HL-60 (cell line): ENCODE measurements at regions not wholly inside any gene's neighbourhood (a gene's known extent, or its start where the extent isn't known, plus 50 kb on each side); places are given as distances from the start of the nearest gene placed in this dataset.

Experiments used
- DNase-seq, 2 experiments: peaks; one replicate each; pipeline ENCODE4 v3.0.0-alpha.2; 2010 to 2020; ENCODE audit warnings: low read depth in 1 of 2, low spot score in 1 of 2
- H3K27ac ChIP-seq: fragments of 250-450 bp; sonication (Bioruptor Pico); replicated peaks from 2 replicates; pipeline ENCODE4 v1.5.1; 2020; ENCODE audit warnings: mild to moderate bottlenecking, moderate library complexity
- H3K27me3 ChIP-seq: fragments of 250-450 bp; sonication (Bioruptor Pico); 2 replicates; pipeline ENCODE4 v1.5.1; 2021; ENCODE audit warnings: mild to moderate bottlenecking, moderate library complexity; ENCODE audit not compliant: insufficient read depth, poor library complexity, severe bottlenecking
- H3K4me3 ChIP-seq: replicated peaks from 2 replicates; pipeline ENCODE4 v1.5.1; 2011; ENCODE audit warnings: mild to moderate bottlenecking, control low read depth, low read length; ENCODE audit not compliant: insufficient read depth
- GABPA ChIP-seq: IDR thresholded peaks from 2 replicates; pipeline ENCODE4 v1.6.1; 2012; ENCODE audit warnings: low read depth
- POLR2AphosphoS5 ChIP-seq: IDR thresholded peaks from 2 replicates; pipeline ENCODE4 v1.6.1; 2012; ENCODE audit warnings: low read depth
- SPI1 ChIP-seq: IDR thresholded peaks from 2 replicates; pipeline ENCODE4 v1.6.1; 2012; ENCODE audit warnings: low read depth, mild to moderate bottlenecking, borderline replicate concordance
- TF ChIP-seq, protein P1 (sequence below): IDR thresholded peaks from 2 replicates; pipeline ENCODE4 v1.6.1; 2012; ENCODE audit warnings: low read depth; ENCODE audit not compliant: insufficient replicate concordance
- TF ChIP-seq, protein P2 (sequence below): IDR thresholded peaks from one replicate; pipeline ENCODE4 v1.5.1; 2011; ENCODE audit warnings: low read length, control low read depth, inconsistent platforms; ENCODE audit not compliant: insufficient read depth

DNA sequence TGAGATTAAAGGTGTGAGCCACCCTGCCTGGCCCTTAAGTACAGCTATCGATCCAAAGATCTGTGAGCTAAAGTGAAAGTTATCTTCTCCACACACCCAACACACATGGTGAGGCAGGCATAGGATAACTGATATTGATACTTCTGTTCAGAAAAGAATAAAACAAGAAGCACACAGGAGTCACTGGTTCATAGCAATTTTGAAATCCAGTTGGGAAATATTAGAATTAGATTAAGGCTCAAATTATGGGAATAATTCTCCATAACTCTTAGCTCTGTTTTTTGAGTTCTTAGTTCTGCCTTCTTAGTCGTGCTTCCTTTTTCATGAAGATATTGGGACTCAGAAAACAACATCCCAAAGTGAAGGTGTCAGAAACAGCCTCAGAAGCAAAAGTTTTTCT is 186.0 kb upstream of the PLXNC1 start:
- TF ChIP-seq SPI1 (no peak), GABPA (no peak), POLR2AphosphoS5 (no peak)
- TF ChIP-seq, protein P1, sequence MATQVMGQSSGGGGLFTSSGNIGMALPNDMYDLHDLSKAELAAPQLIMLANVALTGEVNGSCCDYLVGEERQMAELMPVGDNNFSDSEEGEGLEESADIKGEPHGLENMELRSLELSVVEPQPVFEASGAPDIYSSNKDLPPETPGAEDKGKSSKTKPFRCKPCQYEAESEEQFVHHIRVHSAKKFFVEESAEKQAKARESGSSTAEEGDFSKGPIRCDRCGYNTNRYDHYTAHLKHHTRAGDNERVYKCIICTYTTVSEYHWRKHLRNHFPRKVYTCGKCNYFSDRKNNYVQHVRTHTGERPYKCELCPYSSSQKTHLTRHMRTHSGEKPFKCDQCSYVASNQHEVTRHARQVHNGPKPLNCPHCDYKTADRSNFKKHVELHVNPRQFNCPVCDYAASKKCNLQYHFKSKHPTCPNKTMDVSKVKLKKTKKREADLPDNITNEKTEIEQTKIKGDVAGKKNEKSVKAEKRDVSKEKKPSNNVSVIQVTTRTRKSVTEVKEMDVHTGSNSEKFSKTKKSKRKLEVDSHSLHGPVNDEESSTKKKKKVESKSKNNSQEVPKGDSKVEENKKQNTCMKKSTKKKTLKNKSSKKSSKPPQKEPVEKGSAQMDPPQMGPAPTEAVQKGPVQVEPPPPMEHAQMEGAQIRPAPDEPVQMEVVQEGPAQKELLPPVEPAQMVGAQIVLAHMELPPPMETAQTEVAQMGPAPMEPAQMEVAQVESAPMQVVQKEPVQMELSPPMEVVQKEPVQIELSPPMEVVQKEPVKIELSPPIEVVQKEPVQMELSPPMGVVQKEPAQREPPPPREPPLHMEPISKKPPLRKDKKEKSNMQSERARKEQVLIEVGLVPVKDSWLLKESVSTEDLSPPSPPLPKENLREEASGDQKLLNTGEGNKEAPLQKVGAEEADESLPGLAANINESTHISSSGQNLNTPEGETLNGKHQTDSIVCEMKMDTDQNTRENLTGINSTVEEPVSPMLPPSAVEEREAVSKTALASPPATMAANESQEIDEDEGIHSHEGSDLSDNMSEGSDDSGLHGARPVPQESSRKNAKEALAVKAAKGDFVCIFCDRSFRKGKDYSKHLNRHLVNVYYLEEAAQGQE: no peak
- TF ChIP-seq, protein P2, sequence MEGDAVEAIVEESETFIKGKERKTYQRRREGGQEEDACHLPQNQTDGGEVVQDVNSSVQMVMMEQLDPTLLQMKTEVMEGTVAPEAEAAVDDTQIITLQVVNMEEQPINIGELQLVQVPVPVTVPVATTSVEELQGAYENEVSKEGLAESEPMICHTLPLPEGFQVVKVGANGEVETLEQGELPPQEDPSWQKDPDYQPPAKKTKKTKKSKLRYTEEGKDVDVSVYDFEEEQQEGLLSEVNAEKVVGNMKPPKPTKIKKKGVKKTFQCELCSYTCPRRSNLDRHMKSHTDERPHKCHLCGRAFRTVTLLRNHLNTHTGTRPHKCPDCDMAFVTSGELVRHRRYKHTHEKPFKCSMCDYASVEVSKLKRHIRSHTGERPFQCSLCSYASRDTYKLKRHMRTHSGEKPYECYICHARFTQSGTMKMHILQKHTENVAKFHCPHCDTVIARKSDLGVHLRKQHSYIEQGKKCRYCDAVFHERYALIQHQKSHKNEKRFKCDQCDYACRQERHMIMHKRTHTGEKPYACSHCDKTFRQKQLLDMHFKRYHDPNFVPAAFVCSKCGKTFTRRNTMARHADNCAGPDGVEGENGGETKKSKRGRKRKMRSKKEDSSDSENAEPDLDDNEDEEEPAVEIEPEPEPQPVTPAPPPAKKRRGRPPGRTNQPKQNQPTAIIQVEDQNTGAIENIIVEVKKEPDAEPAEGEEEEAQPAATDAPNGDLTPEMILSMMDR: no peak
- Histone ChIP-seq H3K27ac (no peak overlapping the region), H3K4me3 (no peak overlapping the region), H3K27me3 (no peaks in the 10 kb centered on the region)
- no peak for DNase-seq

DNA sequence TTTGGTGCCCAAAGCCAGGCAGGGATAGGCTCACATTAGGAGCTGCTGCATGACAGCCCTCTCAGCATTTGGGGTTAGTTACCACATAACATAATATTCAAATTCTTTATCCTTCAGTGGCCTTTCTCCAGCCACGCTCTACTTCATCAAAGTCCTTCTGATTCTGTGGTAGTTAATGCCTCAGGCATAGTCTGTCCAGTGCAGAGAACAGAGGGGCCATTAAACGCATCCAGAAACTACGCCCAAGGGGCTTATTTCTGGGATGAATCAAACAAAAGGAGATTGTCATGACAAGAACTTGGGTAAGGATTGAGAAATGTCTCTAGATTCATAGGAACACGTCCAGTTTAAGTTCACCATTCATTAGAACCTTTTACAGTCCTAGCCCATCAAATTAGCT is 183.4 kb upstream of the PLXNC1 start:
- H3K4me3 ChIP-seq: no peak overlapping the region
- H3K27me3 ChIP-seq: no peaks in the 10 kb centered on the region
- no peak for DNase-seq
- H3K27ac ChIP-seq: no peak overlapping the region
- TF ChIP-seq, protein P2: no peak
- TF ChIP-seq, protein P1: no peak
- TF ChIP-seq GABPA (no peak), SPI1 (no peak)

DNA sequence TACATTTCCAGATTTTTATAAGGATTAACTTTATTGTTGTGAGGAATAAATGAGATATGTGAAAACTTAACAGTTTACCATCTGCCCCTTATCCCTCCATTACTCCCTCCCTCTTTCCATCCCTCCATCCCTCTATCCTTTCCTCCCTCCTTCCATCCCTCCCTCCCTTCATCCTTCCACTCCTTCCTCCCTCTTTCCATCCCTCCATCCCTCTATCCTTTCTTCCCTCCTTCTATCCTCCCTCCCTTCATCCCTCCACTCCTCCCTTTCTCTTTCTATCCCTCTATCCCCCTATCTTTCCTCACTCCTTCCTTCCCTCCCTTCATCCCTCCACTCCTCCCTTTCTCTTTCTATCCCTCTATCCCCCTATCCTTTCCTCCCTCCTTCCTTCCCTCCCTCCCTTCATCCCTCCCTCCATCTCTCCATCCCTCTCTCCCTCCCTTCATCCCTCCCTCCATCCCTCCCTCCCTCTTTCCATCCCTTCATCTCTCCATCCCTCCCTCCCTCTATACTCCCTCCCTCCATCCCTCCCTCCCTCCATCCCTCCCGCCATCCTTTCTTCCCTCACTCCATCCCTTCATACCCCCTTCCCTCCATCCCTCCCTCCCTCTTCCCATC is 181.8 kb upstream of the PLXNC1 start:
- TF ChIP-seq, protein P1: no peak
- TF ChIP-seq POLR2AphosphoS5: no peak
- TF ChIP-seq SPI1: no peak
- TF ChIP-seq, protein P2: no peak
- no peak for TF ChIP-seq GABPA
- no peaks in the 10 kb centered on the region for H3K27me3 ChIP-seq
- no peak overlapping the region for H3K4me3 ChIP-seq
- no peak for DNase-seq
- H3K27ac ChIP-seq: no peak overlapping the region
